GOT3 (cell line): ENCODE measurements at regions not wholly inside any gene's neighbourhood (a gene's known extent, or its start where the extent isn't known, plus 50 kb on each side); places are given as distances from the start of the nearest gene placed in this dataset.
"Not testable (repeated sequence)": the region's sequence is repeated elsewhere in the genome, so short reads cannot be mapped to it uniquely, and the experiment has no call there.

ENCODE experiments used
- DNase-seq: peaks from one replicate; lab custom pipeline; 2025; ENCODE audit warnings: mixed read lengths; lab: John Stamatoyannopoulos, UW

- no peak for DNase-seq
Measured at GRCh38 chr1:60889709-60890108, 192.7 kb upstream of the NFIA start.

- no peak for DNase-seq
Measured at GRCh38 chr1:60888126-60888525, 194.2 kb upstream of the NFIA start.

- no peak for DNase-seq
Measured at GRCh38 chr1:60886793-60887331, 195.5 kb upstream of the NFIA start.

GRCh38 chr1:60886090-60886489, 196.3 kb upstream of the NFIA start:
- no peak for DNase-seq

GRCh38 chr1:60880202-60880601, 202.2 kb upstream of the NFIA start:
- DNase-seq = no peak

- no peak for DNase-seq
Measured at GRCh38 chr1:60878323-60878722, 204.0 kb upstream of the NFIA start.

GRCh38 chr1:60877376-60877775, 205.0 kb upstream of the NFIA start:
- no peak for DNase-seq

- no peak for DNase-seq
Measured at GRCh38 chr1:60876952-60877351, 205.4 kb upstream of the NFIA start.

- no peak for DNase-seq
Measured at GRCh38 chr1:60875138-60875537, 207.2 kb upstream of the NFIA start.

GRCh38 chr1:60874718-60875117, 207.6 kb upstream of the NFIA start:
- DNase-seq = peak; percentile 10

GRCh38 chr1:60873396-60873795, 209.0 kb upstream of the NFIA start:
- DNase-seq = not testable (repeated sequence)

GRCh38 chr1:60872426-60873054, 209.8 kb upstream of the NFIA start:
- DNase-seq = no peak

GRCh38 chr1:60870269-60870865, 212.0 kb upstream of the NFIA start:
- DNase-seq = no peak

- no peak for DNase-seq
Measured at GRCh38 chr1:60868901-60869663, 213.3 kb upstream of the NFIA start.

- no peak for DNase-seq
Measured at GRCh38 chr1:60867782-60868181, 214.6 kb upstream of the NFIA start.

GRCh38 chr1:60866917-60867531, 215.3 kb upstream of the NFIA start:
- no peak for DNase-seq

GRCh38 chr1:60866226-60866900, 216.0 kb upstream of the NFIA start:
- DNase-seq = no peak

- DNase-seq = no peak
Measured at GRCh38 chr1:60865166-60865565, 217.2 kb upstream of the NFIA start.

GRCh38 chr1:60864722-60865121, 217.6 kb upstream of the NFIA start:
- DNase-seq = no peak

GRCh38 chr1:60863131-60863530, 219.2 kb upstream of the NFIA start:
- no peak for DNase-seq

- no peak for DNase-seq
Measured at GRCh38 chr1:60861961-60862567, 220.3 kb upstream of the NFIA start.

- no peak for DNase-seq
Measured at GRCh38 chr1:60859111-60859510, 223.2 kb upstream of the NFIA start.
